Gastrocnemius medialis (tissue), 4 donors: ENCODE measurements at regions not wholly inside any gene's neighbourhood (a gene's known extent, or its start where the extent isn't known, plus 50 kb on each side); places are given as distances from the start of the nearest gene placed in this dataset.

Source experiments
- CTCF ChIP-seq, 5 experiments: fragments of 450-650 bp in 3 of 5; fragments of 200-600 bp in 2 of 5; sonication (generic) in 2 of 5; IDR thresholded peaks in 4 of 5; conservative IDR thresholded peaks in 1 of 5; 1 replicate in 4 of 5; 2 replicates in 1 of 5; pipeline ENCODE4 v1.5.1; 2016 to 2019; ENCODE audit warnings: antibody characterized with exemption in 5 of 5, mild to moderate bottlenecking in 3 of 5, moderate library complexity in 3 of 5
- POLR2A ChIP-seq, 2 donors: fragments of 450-650 bp; IDR thresholded peaks; one replicate each; pipeline ENCODE4 v1.6.1; 2017; ENCODE audit warnings: antibody characterized with exemption in 2 of 2, mild to moderate bottlenecking in 2 of 2, moderate library complexity in 2 of 2

GRCh38 chr1:3992746-3993145, 92.7 kb upstream of the C1orf174 start:
- TF ChIP-seq POLR2A (IDR thresholded peaks at IDR 0.05) (no peak), CTCF (IDR thresholded peaks at IDR 0.05 in 4 of 5, conservative IDR thresholded peaks at IDR 0.05 in 1 of 5) (no peak)
